Heart left ventricle (tissue), 16 donors: ENCODE measurements at regions not wholly inside any gene's neighbourhood (a gene's known extent, or its start where the extent isn't known, plus 50 kb on each side); places are given as distances from the start of the nearest gene placed in this dataset.

Experiments used
- ATAC-seq, 4 donors: fragments of 200-7000 bp; cut with Tn5 transposase; one replicate each; pipeline ENCODE4 v1.9.1; 2020 to 2022; ENCODE audit warnings: moderate library complexity in 4 of 4, mild to moderate bottlenecking in 3 of 4, moderate number of reproducible peaks in 1 of 4
- DNase-seq, 5 donors: peaks; one replicate each; pipeline ENCODE4 v3.0.0-alpha.2; 2020
- H3K27ac ChIP-seq, 12 donors: fragments of 200-600 bp; sonication (generic) in 4 of 12; one replicate each; pipeline versions ENCODE4 v1.5.0 to v1.8.0; 2016 to 2022; ENCODE audit warnings: mild to moderate bottlenecking in 2 of 12
- H3K27me3 ChIP-seq, 9 donors: fragments of 200-600 bp; sonication (generic) in 2 of 9; one replicate each; pipeline versions ENCODE4 v1.5.1 to v1.8.0; 2016 to 2022; ENCODE audit warnings: mild to moderate bottlenecking in 3 of 9
- H3K36me3 ChIP-seq, 9 donors: fragments of 200-600 bp; sonication (generic) in 2 of 9; one replicate each; pipeline versions ENCODE4 v1.5.0 to v1.8.0; 2018 to 2022; ENCODE audit warnings: mild to moderate bottlenecking in 2 of 9
- H3K4me1 ChIP-seq, 12 donors: fragments of 200-600 bp; sonication (generic) in 4 of 12; one replicate each; pipeline versions ENCODE4 v1.5.0 to v1.8.0; 2016 to 2022; ENCODE audit warnings: mild to moderate bottlenecking in 3 of 12
- H3K4me3 ChIP-seq, 12 donors: fragments of 200-600 bp; sonication (generic) in 4 of 12; one replicate each; pipeline versions ENCODE4 v1.5.0 to v1.8.0; 2017 to 2022; ENCODE audit warnings: mild to moderate bottlenecking in 9 of 12, moderate library complexity in 4 of 12
- H3K9me3 ChIP-seq, 12 donors: fragments of 200-600 bp; sonication (generic) in 4 of 12; one replicate each; pipeline versions ENCODE4 v1.5.0 to v1.8.0; 2016 to 2022; ENCODE audit warnings: mild to moderate bottlenecking in 1 of 12
- CTCF ChIP-seq, 12 donors: fragments of 200-600 bp; sonication (generic) in 4 of 12; IDR thresholded peaks; one replicate each; pipeline versions ENCODE4 v1.5.0 to v1.8.0; 2018 to 2022; ENCODE audit warnings: antibody characterized with exemption in 12 of 12, mild to moderate bottlenecking in 5 of 12
- POLR2A ChIP-seq, 2 donors: fragments of 450-650 bp; IDR thresholded peaks; one replicate each; pipeline ENCODE4 v1.6.1; 2017; ENCODE audit warnings: antibody characterized with exemption in 2 of 2, mild to moderate bottlenecking in 2 of 2, moderate library complexity in 2 of 2
- WGBS, 4 donors: extraction: QIAGEN DNeasy Blood & Tissue Kit in 2 of 4; methylation state at CpG; one replicate each; pipeline versions ENCODE4 v1.1.5 to v1.1.7; 2013 to 2018; 5-methylcytosine and 5-hydroxymethylcytosine counted together
- intact Hi-C, 10 donors: fragments of 100-400 bp; cut with DNase I; formaldehyde crosslinking; loops; one replicate each; pipeline versions ENCODE4 v1.11.1 to v1.14.2; 2022
- donor health status: ischemic (EF 13 %, LVEDD 7.1; RV severe dilation, severe dysfunction).
- donor health status: healthy with polysubstance abuse.
- donor health status: DM: no; HTN: yes; CAD: no.
- donor health status: DM: no; HTN: no; CAD: no.
- donor health status: ischemic (EF 25% LVEDD 6.9; RV normal size, moderate dysfunction).
- donor health status: ischemic (EF 25% LVEDD 5.7; RV mildly dilated, moderate dysfunction).
- donor health status: healthy.
- donor health status: DM: yes; HTN: yes; CAD: no.
- donor health status: ischemic (EF 35%, LVEDD 5.7; RV mildly dilated, moderate dysfunction).
- donor health status: nonischemic (EF 11% LVEDD 7.7; RV severe dilation, severe dysfunction).
- donor health status: DM: yes; HTN: yes; CAD: no.
- donor health status: PGD.
- donor health status: ischemic (EF 29% LVEDD 5.4; RV normal size, mild dysfunction).
- donor health status: nonischemic (EF 23%, LVEDD 6.1; RV moderate dilation, normal function).

- no peak for TF ChIP-seq POLR2A (IDR thresholded peaks at IDR 0.05)
- TF ChIP-seq CTCF (IDR thresholded peaks at IDR 0.05), result peak; percentile 68 to 84 (median 80)
- Histone ChIP-seq H3K27me3 (peaks cover 0 to 12% (median 0%) of the 10 kb centered on the region in 9 donors), H3K4me1 (no peaks in the 10 kb centered on the region), H3K27ac (no peak overlapping the region), H3K9me3 (no peaks in the 10 kb centered on the region), H3K4me3 (no peak overlapping the region), H3K36me3 (no peaks in the 10 kb centered on the region)
- intact Hi-C loops, result loop anchor here (1.0 to 10.0 kb wide), 14 partner anchors 453 to 828 kb away; no protein-coding TSS in a partner anchor
- WGBS, 4 donors, result 55 to 78% (median 76%) methylated on average over 1 of the region's 1 CpG
- ATAC-seq (peak; percentile 58 to 80 (median 69)), DNase-seq (peak in 1 of 5 donors; percentile 9)
Measured at GRCh38 chr1:199684686-199685273, 342.7 kb upstream of the NR5A2 start.

- intact Hi-C loops, result loop anchor here (2.0 to 10.0 kb wide), 13 partner anchors 452 to 827 kb away; no protein-coding TSS in a partner anchor
- Histone ChIP-seq H3K4me1 (peaks cover 0 to 2% (median 0%) of the 10 kb centered on the region in 12 donors), H3K27me3 (peaks cover 0 to 12% (median 0%) of the 10 kb centered on the region in 9 donors), H3K27ac (no peak overlapping the region), H3K36me3 (no peaks in the 10 kb centered on the region), H3K4me3 (no peak overlapping the region), H3K9me3 (no peaks in the 10 kb centered on the region)
- DNase-seq (no peak), ATAC-seq (no peak)
- WGBS, 4 donors, result 53 to 59% (median 55%) methylated on average over 2 of the region's 2 CpGs
- no peak for TF ChIP-seq CTCF (IDR thresholded peaks at IDR 0.05)
- no peak for TF ChIP-seq POLR2A (IDR thresholded peaks at IDR 0.05)
Measured at GRCh38 chr1:199685369-199685768, 342.1 kb upstream of the NR5A2 start.

- 75 to 83% (median 81%) methylated on average over 4 of the region's 4 CpGs for WGBS, 4 donors
- TF ChIP-seq CTCF (IDR thresholded peaks at IDR 0.05) (no peak), POLR2A (IDR thresholded peaks at IDR 0.05) (no peak)
- DNase-seq (no peak), ATAC-seq (no peak)
- Histone ChIP-seq H3K27me3 (peaks cover 0 to 12% (median 0%) of the 10 kb centered on the region in 9 donors), H3K4me1 (peaks cover 0 to 19% (median 0%) of the 10 kb centered on the region in 12 donors), H3K4me3 (no peak overlapping the region), H3K9me3 (no peaks in the 10 kb centered on the region), H3K27ac (no peak overlapping the region), H3K36me3 (no peaks in the 10 kb centered on the region)
- intact Hi-C loops, result loop anchor here in 8 of 10 donors (5.0 to 10.0 kb wide), 9 partner anchors 450 to 825 kb away; no protein-coding TSS in a partner anchor
Measured at GRCh38 chr1:199687321-199687720, 340.2 kb upstream of the NR5A2 start.

GRCh38 chr1:199688133-199688676, 339.3 kb upstream of the NR5A2 start:
- no peak overlapping the region for H3K4me3 ChIP-seq
- DNase-seq (no peak), ATAC-seq (no peak)
- peaks cover 0 to 12% (median 0%) of the 10 kb centered on the region in 9 donors for H3K27me3 ChIP-seq
- TF ChIP-seq POLR2A (IDR thresholded peaks at IDR 0.05) (no peak), CTCF (IDR thresholded peaks at IDR 0.05) (no peak)
- no peak overlapping the region for H3K27ac ChIP-seq
- peaks cover 0 to 19% (median 0%) of the 10 kb centered on the region in 12 donors for H3K4me1 ChIP-seq
- no peaks in the 10 kb centered on the region for H3K9me3 ChIP-seq
- intact Hi-C loops, result loop anchor here in 8 of 10 donors (5.0 to 10.0 kb wide), 9 partner anchors 449 to 824 kb away; no protein-coding TSS in a partner anchor
- WGBS, 4 donors, result 44 to 49% (median 47%) methylated on average over 3 of the region's 3 CpGs
- H3K36me3 ChIP-seq, result no peaks in the 10 kb centered on the region
